ENCODE measurements at regions not wholly inside any gene's neighbourhood (a gene's known extent, or its start where the extent isn't known, plus 50 kb on each side); places are given as distances from the start of the nearest gene placed in this dataset.

GRCh38 chr10:113441686-113442270 is 111.1 kb upstream of the HABP2 start:
- DNase-seq (ENCODE audit: low read depth in 2 of 2): no peak

DNA sequence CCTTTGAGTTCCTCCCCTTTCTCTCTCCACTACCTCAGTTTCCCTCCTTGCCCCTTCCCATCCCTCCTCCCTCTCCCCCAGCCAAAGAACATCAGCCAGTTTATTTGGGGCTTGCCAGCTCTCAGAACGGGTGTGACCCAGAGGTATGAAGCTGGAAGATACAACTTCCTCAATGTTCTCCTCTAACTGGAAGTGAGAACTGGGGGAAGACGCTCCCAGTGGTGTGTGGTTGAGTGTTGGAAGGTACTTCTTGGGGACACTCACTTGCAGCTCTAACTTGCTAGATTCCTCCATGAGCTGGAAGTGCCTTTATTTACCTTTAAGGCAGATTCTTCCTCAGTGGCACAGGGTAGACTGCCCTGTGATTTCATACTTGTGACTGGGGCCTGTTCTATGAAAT is 110.5 kb upstream of the HABP2 start:
- no peak for DNase-seq (ENCODE audit: low read depth in 2 of 2)

DNA sequence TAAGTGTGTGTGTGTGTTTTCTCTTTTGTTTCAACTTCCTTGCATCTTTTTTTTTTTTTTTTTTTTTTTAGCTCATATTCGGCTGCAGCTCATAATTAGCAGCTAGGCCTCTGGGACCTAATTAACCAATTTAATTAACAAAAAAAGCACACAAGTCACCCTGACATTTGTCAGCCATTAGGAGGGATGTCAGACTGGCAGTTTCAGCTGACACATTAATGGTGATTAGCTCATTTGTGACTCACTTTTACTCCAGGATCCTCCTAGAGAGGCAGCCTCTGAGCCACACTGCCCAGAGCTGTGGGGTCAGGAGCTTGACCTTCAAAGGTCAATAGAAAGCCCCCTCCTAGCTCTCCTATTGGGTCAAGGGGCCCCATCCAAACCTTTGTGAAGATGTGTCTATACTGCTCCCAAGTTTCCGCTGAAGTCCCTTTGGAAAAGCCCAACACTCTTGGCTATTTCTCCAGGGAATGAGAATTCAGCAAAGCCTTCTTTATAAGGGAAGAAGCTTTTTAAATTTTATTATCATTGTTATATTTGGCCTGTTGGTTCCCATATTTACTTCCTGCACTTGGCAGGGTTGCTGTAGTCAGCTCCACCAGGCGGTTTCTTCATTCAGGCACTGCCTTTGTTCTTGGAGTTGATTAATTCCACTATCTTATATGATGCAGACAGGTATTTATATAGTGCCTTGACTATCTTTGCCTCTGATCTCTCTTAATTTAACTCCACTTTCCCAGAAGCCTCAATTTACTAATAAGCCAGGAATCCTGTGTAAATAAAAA is 109.5 kb upstream of the HABP2 start:
- no peak for DNase-seq (ENCODE audit: low read depth in 2 of 2)

DNA sequence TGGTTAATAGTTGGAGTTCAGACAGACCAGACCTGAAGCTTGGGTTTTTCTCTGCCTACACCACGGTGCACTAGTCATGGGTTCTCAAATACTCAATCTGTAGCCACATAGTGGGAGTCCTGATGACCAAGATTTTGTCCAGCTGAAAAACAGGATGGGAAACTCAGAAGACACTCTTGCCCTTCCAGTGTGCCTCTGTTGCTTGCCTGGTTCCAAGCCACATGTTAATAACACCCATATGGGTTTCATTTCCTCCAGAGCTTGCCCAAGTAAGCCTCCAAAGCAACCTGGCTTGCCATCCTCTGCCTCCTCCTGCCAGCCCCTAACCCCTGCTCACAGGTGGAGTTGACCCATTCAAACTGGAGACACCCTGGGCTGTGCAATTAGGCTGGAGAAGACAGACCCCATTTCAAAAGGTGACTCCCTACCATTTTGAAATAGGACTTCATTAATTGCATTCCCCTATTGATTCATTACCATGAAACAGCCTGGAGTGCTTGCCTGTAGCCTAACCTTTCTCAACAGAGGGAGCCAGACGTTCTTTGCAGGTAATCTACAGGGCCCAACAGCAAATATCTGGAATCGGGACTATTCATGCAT is 108.0 kb upstream of the HABP2 start:
- no peak for DNase-seq (ENCODE audit: low read depth in 2 of 2)

DNA sequence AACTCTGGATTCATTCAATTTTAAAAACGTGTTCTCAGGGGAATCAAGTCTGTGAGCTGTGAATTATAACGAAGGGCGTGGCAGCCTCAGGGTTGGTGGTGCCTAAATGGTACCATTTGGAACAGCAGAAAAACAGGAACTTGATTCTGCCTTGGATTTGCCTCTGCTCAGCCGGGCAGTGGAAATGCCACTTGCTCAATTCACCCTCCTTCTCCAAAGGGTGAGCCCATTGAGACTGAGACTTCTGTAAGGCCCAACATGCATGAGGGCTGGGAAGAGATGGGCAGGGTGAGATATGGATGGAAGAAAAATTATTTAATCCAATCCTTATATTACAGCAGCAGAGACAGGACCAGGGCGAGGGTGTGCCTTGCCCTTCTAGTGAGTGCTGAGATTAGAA is 107.1 kb upstream of the HABP2 start:
- DNase-seq (ENCODE audit: low read depth in 2 of 2): no peak

DNA sequence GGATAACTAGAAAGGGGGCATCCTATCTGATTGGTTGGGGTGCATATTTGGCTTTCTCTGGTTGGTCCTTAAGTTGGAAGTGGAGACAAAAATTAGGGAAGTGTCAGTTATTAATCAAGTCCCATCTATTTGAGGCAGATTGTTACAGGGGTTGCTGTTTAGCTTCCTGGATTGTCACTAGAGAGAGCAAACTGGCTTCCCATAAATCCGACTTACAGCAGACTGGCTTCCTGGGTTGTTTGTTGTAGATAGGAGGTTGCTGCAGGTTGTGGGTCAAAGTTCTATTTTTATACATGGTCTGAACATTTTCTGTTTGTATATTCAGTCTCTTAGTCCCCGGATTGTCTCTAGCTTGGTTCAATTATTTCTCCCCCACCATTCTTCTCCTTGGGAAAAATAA is 106.1 kb upstream of the HABP2 start:
- DNase-seq (ENCODE audit: low read depth in 2 of 2): no peak

DNA sequence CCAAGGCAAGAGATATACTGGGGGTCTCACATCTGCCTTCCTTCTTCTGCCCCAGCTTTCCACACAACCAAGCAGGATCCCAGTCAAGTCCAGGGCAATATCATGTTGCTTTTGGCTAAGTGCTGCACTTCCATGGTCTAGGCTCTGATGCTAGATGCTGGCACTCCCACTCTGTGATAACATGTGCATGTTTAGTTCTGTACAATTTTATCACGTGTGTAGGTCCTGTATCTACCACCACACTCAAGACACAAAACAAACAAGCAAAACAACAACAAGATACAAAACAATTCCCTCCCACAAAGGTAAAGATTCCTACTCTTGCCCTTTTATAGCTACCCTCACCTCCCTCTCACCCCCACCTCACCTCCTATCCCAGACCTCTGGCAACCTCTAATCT is 105.6 kb upstream of the HABP2 start:
- no peak for DNase-seq (ENCODE audit: low read depth in 2 of 2)

DNA sequence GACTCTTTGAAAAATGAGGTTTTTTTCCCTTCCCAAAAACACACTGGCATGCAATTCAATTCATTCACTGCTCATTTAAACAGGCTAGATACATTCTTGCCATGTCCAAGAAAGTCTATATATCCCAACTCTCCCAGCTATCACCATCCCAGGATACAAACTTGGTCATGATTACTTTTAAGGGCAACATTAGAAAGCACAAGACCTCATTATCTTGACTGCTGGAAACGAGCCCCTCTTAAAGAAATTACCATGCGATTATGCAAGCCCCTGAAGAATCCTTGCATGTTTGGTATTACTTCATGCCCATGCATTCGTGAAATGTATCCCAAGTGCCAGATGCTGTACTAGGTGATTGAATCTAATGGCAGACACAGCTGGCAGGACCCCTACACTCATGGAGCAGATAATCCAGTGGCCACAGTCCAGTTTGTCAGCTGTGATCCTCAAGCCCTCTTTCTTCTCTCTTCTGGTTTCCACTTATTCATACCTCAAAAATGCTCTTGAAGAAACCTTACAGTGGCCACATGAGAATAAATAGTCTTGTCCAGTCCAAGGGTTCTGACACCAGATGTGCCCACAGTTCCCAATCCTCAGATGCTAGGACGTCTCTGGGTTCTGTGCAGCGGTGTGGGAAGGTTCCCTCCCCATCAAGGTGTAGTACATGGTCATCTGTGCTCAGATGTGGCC is 103.7 kb upstream of the HABP2 start:
- DNase-seq (ENCODE audit: low read depth in 2 of 2): no peak

GRCh38 chr10:113450046-113450804 is 102.6 kb upstream of the HABP2 start:
- no peak for DNase-seq (ENCODE audit: low read depth in 2 of 2)

- no peak for DNase-seq (ENCODE audit: low read depth in 2 of 2)
These were observed 101.9 kb upstream of the HABP2 start for GRCh38 chr10:113450906-113451305.

DNA sequence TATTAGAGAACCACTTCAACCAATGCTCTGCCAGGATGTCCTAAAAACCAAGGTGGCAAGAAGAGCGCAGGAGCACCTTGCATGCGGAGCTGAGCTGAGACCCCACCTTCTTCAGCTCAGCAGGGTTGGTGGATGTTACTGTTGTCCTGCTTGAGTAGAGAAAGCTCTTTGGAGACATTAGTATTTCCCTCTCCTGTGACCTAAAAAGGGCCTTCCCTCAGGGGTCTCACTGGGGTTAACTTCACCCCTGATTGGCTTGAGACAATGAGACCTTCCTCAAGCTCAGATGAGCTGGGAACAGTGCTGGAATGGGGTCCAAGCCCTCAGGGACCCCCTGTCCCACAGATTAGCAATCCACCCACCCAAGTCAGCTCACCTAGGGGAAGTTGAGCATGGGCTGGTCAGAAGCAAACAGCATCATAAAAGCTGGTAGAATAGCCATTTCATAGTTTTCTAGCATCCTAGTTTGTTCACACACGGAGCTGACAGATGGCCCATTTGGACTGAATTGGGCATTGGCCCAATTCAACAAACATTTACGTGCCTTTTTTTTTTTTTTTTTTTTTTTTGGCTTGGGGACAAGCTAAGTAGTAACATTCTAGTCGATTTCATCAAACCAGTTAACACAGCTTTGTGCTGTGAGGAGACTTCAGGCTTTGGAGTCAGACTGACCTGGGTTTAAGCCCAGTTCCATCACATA is 100.6 kb upstream of the HABP2 start:
- DNase-seq (ENCODE audit: low read depth in 2 of 2): no peak

- DNase-seq (ENCODE audit: low read depth in 2 of 2): no peak
These were observed 99.5 kb upstream of the HABP2 start for GRCh38 chr10:113453351-113453750.

DNA sequence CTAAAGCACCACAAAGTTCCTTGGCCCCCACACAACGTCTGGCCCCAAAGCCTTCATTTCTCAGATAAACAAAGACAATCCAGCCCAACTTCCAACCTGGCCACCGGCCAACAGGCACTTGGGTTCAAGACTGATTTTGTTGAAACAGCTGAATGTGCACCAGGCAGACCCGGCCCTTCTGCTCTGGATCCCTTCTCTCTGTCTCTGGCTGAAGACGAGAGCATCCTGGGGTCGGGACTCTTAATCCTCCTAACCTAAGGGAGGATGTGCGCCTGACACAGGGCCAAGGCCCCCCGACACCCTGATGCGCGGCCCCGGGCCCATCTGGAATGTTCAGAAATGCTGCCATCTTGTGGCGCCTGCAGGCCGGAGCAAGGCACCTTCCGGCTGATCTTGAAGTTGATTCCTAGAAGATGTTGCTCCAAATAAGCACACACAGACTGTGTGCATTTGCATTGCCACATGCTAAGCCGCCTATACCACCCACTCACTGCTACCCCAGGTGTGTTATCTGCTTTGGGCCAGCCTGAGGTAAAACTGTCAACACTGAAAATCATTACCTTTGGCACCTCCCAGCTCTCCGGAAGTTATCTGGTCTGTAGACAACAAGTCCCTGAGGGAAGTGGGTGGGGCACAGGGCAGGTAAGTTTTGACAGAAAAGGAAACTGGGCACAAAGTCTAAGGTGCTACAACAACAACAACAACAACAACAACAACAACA is 98.4 kb upstream of the HABP2 start:
- no peak for DNase-seq (ENCODE audit: low read depth in 2 of 2)

GRCh38 chr10:113455947-113456346 is 96.9 kb upstream of the HABP2 start:
- DNase-seq (ENCODE audit: low read depth in 2 of 2): no peak

GRCh38 chr10:113456741-113457140 is 96.1 kb upstream of the HABP2 start:
- DNase-seq (ENCODE audit: low read depth in 2 of 2): no peak

GRCh38 chr10:113457408-113457807 is 95.4 kb upstream of the HABP2 start:
- no peak for DNase-seq (ENCODE audit: low read depth in 2 of 2)

GRCh38 chr10:113458451-113458850 is 94.4 kb upstream of the HABP2 start:
- DNase-seq (ENCODE audit: low read depth in 2 of 2): no peak

GRCh38 chr10:113458944-113459343 is 93.9 kb upstream of the HABP2 start:
- no peak for DNase-seq (ENCODE audit: low read depth in 2 of 2)

GRCh38 chr10:113459626-113460280 is 93.1 kb upstream of the HABP2 start:
- DNase-seq (ENCODE audit: low read depth in 2 of 2): no peak

GRCh38 chr10:113463083-113463482 is 89.8 kb upstream of the HABP2 start:
- DNase-seq (ENCODE audit: low read depth in 2 of 2): no peak

Measured in stimulated activated CD8-positive, alpha-beta memory T cell treated with anti-CD3 and anti-CD28 coated beads, Interleukin-2, amount 100 ng/mL, for 1 hour (primary cell).